ENCODE measurements at regions not wholly inside any gene's neighbourhood (a gene's known extent, or its start where the extent isn't known, plus 50 kb on each side); places are given as distances from the start of the nearest gene placed in this dataset.

GRCh38 chrX:4059893-4060292 lies 346.4 kb upstream of the PRKX start:
- POLR2A ChIA-PET (ENCODE audit: unreplicated experiment), result no interaction called here
- Histone ChIP-seq H3K36me3 (ENCODE audit: control insufficient read depth, insufficient read depth, low read length) (no peaks in the 10 kb centered on the region), H3K14ac (replicated peaks; ENCODE audit: low read depth, low read length) (no peak overlapping the region), H3K4me2 (ENCODE audit: low read depth, low read length) (no peak overlapping the region), H4K5ac (ENCODE audit: low read depth, low read length) (no peak overlapping the region), H3K27ac (ENCODE audit: insufficient read depth, low read length) (no peak overlapping the region), H2BK120ac (ENCODE audit: low read depth, low read length) (no peak overlapping the region), H3K23ac (ENCODE audit: low read depth, low read length) (no peak overlapping the region), H3K27me3 (ENCODE audit: control insufficient read depth, insufficient read depth, low read length) (no peaks in the 10 kb centered on the region), H3K4me1 (ENCODE audit: control insufficient read depth, insufficient read depth, low read length) (no peaks in the 10 kb centered on the region), H3K56ac (ENCODE audit: extremely low read depth, insufficient read depth, low read length) (no peak overlapping the region), H4K8ac (ENCODE audit: low read depth in 2 of 2, low read length in 2 of 2) (no peak overlapping the region), H3K9me1 (ENCODE audit: insufficient read depth, low read length) (no peaks in the 10 kb centered on the region), H2BK20ac (ENCODE audit: low read depth, low read length) (no peak overlapping the region), H4K91ac (ENCODE audit: insufficient read depth, low read depth, low read length) (no peak overlapping the region), H2BK5ac (ENCODE audit: low read depth, low read length, poor library complexity, severe bottlenecking) (no peak overlapping the region), H3K4ac (ENCODE audit: low read depth, low read length) (no peak overlapping the region), H3K9ac (ENCODE audit: low read depth, low read length) (no peak overlapping the region), H2AK5ac (ENCODE audit: low read depth, low read length) (no peak overlapping the region), H2BK15ac (ENCODE audit: low read depth, low read length) (no peak overlapping the region), H4K20me1 (ENCODE audit: insufficient read depth, low read length) (no peaks in the 10 kb centered on the region), H3K79me1 (ENCODE audit: low read depth in 1 of 2, low read length in 2 of 2) (no peaks in the 10 kb centered on the region), H3K9me3 (ENCODE audit: control insufficient read depth, insufficient read depth, low read length) (peaks cover 8% of the 10 kb centered on the region; the same call in 1 of the 2 replicates), H3K4me3 (ENCODE audit: insufficient read depth, low read depth, low read length) (no peak overlapping the region), H2AFZ (replicated peaks; ENCODE audit: low read length, poor library complexity) (no peak overlapping the region), H3K18ac (ENCODE audit: low read depth, low read length) (no peak overlapping the region), H2AK9ac (replicated peaks; ENCODE audit: low read depth, low read length, poor library complexity) (no peak overlapping the region)
- intact Hi-C loops (cut with micrococcal nuclease), result no loop called here
- no peak for ATAC-seq (ENCODE audit: low read depth)
- no TSS peak for BruUV-seq (replicated peaks)
- DNase-seq, result no peak
- WGBS, 2 experiments (ENCODE audit: extremely low coverage in 2 of 2, insufficient read length in 1 of 2), result no CpG with 5 or more reads among the region's 2 CpGs
- in situ Hi-C loops (cut with MboI; ENCODE audit: low sequenced_read_pairs), result no loop called here
- TF ChIP-seq MAZ (IDR thresholded peaks at IDR 0.05; ENCODE audit: borderline replicate concordance, low read depth, low read length) (no peak), RFX5 (IDR thresholded peaks at IDR 0.05; ENCODE audit: low read depth, low read length) (no peak), MAFK (IDR thresholded peaks at IDR 0.05; ENCODE audit: low read depth, low read length) (no peak), ELK1 (IDR thresholded peaks at IDR 0.05; ENCODE audit: borderline replicate concordance, low read depth, low read length) (no peak), USF2 (IDR thresholded peaks at IDR 0.05; ENCODE audit: low read depth, low read length) (no peak), MXI1 (IDR thresholded peaks at IDR 0.05; ENCODE audit: borderline replicate concordance, low read depth, low read length) (no peak), CTCF (conservative IDR thresholded peaks at IDR 0.05; ENCODE audit: low read depth, low read length) (no peak), NFE2L2 (IDR thresholded peaks at IDR 0.05; ENCODE audit: low read depth, low read length) (no peak)
- CTCF ChIA-PET, result no interaction called here
- dilution Hi-C loops (cut with HindIII; ENCODE audit: low sequenced_read_pairs, unreplicated experiment), result no loop called here

Measured in IMR-90 (cell line).